K562 (cell line): ENCODE measurements at regions not wholly inside any gene's neighbourhood (a gene's known extent, or its start where the extent isn't known, plus 50 kb on each side); places are given as distances from the start of the nearest gene placed in this dataset.

ENCODE experiments used
- HDAC1 ChIP-seq, 2 experiments: fragments of 450-650 bp; IDR thresholded peaks; 2 replicates each; pipeline ENCODE4 v1.6.1; 2016 to 2017; ENCODE audit warnings: inconsistent platforms in 1 of 2, mild to moderate bottlenecking in 1 of 2, moderate library complexity in 1 of 2
- ZNF311 ChIP-seq: fragments of 250-450 bp; sonication (Bioruptor Pico); IDR thresholded peaks from 2 replicates; pipeline ENCODE4 v1.4.0; 2020; ENCODE audit warnings: mild to moderate bottlenecking, moderate library complexity
- ZNF395 ChIP-seq: fragments of 200-800 bp; sonication (Bioruptor generic); IDR thresholded peaks from 2 replicates; pipeline ENCODE4 v1.6.1; 2017; ENCODE audit warnings: missing genetic modification characterization, missing compliant biosample characterization
- TF ChIP-seq, protein P1 (sequence below): fragments of 450-650 bp; IDR thresholded peaks from 2 replicates; pipeline ENCODE4 v1.6.1; 2016
- TF ChIP-seq, protein P2 (sequence below): fragments of 250-450 bp; sonication (Bioruptor Pico); IDR thresholded peaks from 2 replicates; pipeline ENCODE4 v1.4.0; 2020
- TF ChIP-seq, protein P3 (sequence below): fragments of 250-450 bp; sonication (Bioruptor Pico); IDR thresholded peaks from 2 replicates; pipeline ENCODE4 v1.5.0; 2021; ENCODE audit warnings: mild to moderate bottlenecking, borderline replicate concordance
- TF ChIP-seq, protein P4 (sequence below): fragments of 200-600 bp; sonication (generic); IDR thresholded peaks from one replicate; pipeline ENCODE4 v1.6.1; 2012; ENCODE audit warnings: mild to moderate bottlenecking, low read depth, low read length, inconsistent platforms

DNA sequence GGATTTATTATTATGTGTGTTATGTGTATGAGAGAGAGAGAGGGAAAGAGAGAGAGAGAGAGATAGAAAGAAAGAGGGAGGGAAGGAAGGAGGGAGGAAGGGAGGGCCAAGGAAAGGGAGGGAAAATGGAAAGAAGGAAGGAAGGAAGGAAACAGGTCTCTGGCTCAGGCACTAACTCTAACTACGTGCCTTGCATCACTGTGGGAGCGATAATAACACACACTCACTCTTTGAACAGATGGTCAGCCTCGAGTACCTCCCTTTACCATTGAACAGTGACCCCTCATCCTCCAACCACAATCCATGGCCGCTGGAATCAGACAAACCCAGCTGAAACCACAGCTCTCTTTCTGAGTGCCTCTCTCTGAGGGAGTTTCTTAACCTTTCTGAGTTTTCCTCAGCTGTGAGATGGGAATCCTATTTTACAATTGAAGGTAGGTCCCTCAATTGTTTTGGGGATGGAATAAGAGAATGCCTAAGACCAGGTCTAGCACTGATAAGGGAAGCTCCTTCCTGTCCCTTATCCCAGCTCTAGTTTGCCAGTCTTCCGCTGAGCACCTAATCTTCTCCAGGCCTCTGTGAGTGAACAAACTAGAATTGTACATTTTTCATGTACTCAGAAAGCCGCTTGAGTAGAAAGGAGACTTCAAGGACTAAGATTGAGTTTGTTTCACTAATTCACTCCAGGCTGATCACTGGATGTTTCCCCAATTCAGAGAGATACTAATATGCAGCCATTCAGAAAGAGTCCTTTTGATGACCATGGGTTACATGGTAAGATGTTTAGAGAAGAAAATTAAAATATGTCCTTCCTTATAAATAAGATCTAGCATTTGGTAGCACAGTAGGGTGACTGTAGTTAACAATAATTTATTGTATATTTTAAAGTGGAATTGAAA is 62.8 kb downstream of the IRF2BP2 start (continued):
- TF ChIP-seq, protein P1, sequence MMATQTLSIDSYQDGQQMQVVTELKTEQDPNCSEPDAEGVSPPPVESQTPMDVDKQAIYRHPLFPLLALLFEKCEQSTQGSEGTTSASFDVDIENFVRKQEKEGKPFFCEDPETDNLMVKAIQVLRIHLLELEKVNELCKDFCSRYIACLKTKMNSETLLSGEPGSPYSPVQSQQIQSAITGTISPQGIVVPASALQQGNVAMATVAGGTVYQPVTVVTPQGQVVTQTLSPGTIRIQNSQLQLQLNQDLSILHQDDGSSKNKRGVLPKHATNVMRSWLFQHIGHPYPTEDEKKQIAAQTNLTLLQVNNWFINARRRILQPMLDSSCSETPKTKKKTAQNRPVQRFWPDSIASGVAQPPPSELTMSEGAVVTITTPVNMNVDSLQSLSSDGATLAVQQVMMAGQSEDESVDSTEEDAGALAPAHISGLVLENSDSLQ: no peak; the same call in none of the 2 replicates
- TF ChIP-seq, protein P2, sequence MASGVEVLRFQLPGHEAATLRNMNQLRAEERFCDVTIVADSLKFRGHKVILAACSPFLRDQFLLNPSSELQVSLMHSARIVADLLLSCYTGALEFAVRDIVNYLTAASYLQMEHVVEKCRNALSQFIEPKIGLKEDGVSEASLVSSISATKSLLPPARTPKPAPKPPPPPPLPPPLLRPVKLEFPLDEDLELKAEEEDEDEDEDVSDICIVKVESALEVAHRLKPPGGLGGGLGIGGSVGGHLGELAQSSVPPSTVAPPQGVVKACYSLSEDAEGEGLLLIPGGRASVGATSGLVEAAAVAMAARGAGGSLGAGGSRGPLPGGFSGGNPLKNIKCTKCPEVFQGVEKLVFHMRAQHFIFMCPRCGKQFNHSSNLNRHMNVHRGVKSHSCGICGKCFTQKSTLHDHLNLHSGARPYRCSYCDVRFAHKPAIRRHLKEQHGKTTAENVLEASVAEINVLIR (CRISPR knock-in tag): 0 out of 2 replicates have a peak, but pooled peaks have one; percentile 29
- peak in 1 of 2 experiments; percentile 92; a peak in 2 of 4 replicates for TF ChIP-seq HDAC1 (IDR thresholded peaks at IDR 0.05)
- TF ChIP-seq ZNF395 (CRISPR knock-in tag): peak; percentile 81
- TF ChIP-seq, protein P3, sequence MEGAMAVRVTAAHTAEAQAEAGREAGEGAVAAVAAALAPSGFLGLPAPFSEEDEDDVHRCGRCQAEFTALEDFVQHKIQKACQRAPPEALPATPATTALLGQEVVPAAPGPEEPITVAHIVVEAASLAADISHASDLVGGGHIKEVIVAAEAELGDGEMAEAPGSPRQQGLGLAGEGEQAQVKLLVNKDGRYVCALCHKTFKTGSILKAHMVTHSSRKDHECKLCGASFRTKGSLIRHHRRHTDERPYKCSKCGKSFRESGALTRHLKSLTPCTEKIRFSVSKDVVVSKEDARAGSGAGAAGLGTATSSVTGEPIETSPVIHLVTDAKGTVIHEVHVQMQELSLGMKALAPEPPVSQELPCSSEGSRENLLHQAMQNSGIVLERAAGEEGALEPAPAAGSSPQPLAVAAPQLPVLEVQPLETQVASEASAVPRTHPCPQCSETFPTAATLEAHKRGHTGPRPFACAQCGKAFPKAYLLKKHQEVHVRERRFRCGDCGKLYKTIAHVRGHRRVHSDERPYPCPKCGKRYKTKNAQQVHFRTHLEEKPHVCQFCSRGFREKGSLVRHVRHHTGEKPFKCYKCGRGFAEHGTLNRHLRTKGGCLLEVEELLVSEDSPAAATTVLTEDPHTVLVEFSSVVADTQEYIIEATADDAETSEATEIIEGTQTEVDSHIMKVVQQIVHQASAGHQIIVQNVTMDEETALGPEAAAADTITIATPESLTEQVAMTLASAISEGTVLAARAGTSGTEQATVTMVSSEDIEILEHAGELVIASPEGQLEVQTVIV (CRISPR knock-in tag): no peak
- TF ChIP-seq ZNF311 (CRISPR knock-in tag): peak; percentile 65; the same call in 1 of the 2 replicates
- TF ChIP-seq, protein P4, sequence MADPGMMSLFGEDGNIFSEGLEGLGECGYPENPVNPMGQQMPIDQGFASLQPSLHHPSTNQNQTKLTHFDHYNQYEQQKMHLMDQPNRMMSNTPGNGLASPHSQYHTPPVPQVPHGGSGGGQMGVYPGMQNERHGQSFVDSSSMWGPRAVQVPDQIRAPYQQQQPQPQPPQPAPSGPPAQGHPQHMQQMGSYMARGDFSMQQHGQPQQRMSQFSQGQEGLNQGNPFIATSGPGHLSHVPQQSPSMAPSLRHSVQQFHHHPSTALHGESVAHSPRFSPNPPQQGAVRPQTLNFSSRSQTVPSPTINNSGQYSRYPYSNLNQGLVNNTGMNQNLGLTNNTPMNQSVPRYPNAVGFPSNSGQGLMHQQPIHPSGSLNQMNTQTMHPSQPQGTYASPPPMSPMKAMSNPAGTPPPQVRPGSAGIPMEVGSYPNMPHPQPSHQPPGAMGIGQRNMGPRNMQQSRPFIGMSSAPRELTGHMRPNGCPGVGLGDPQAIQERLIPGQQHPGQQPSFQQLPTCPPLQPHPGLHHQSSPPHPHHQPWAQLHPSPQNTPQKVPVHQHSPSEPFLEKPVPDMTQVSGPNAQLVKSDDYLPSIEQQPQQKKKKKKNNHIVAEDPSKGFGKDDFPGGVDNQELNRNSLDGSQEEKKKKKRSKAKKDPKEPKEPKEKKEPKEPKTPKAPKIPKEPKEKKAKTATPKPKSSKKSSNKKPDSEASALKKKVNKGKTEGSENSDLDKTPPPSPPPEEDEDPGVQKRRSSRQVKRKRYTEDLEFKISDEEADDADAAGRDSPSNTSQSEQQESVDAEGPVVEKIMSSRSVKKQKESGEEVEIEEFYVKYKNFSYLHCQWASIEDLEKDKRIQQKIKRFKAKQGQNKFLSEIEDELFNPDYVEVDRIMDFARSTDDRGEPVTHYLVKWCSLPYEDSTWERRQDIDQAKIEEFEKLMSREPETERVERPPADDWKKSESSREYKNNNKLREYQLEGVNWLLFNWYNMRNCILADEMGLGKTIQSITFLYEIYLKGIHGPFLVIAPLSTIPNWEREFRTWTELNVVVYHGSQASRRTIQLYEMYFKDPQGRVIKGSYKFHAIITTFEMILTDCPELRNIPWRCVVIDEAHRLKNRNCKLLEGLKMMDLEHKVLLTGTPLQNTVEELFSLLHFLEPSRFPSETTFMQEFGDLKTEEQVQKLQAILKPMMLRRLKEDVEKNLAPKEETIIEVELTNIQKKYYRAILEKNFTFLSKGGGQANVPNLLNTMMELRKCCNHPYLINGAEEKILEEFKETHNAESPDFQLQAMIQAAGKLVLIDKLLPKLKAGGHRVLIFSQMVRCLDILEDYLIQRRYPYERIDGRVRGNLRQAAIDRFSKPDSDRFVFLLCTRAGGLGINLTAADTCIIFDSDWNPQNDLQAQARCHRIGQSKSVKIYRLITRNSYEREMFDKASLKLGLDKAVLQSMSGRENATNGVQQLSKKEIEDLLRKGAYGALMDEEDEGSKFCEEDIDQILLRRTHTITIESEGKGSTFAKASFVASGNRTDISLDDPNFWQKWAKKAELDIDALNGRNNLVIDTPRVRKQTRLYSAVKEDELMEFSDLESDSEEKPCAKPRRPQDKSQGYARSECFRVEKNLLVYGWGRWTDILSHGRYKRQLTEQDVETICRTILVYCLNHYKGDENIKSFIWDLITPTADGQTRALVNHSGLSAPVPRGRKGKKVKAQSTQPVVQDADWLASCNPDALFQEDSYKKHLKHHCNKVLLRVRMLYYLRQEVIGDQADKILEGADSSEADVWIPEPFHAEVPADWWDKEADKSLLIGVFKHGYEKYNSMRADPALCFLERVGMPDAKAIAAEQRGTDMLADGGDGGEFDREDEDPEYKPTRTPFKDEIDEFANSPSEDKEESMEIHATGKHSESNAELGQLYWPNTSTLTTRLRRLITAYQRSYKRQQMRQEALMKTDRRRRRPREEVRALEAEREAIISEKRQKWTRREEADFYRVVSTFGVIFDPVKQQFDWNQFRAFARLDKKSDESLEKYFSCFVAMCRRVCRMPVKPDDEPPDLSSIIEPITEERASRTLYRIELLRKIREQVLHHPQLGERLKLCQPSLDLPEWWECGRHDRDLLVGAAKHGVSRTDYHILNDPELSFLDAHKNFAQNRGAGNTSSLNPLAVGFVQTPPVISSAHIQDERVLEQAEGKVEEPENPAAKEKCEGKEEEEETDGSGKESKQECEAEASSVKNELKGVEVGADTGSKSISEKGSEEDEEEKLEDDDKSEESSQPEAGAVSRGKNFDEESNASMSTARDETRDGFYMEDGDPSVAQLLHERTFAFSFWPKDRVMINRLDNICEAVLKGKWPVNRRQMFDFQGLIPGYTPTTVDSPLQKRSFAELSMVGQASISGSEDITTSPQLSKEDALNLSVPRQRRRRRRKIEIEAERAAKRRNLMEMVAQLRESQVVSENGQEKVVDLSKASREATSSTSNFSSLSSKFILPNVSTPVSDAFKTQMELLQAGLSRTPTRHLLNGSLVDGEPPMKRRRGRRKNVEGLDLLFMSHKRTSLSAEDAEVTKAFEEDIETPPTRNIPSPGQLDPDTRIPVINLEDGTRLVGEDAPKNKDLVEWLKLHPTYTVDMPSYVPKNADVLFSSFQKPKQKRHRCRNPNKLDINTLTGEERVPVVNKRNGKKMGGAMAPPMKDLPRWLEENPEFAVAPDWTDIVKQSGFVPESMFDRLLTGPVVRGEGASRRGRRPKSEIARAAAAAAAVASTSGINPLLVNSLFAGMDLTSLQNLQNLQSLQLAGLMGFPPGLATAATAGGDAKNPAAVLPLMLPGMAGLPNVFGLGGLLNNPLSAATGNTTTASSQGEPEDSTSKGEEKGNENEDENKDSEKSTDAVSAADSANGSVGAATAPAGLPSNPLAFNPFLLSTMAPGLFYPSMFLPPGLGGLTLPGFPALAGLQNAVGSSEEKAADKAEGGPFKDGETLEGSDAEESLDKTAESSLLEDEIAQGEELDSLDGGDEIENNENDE: no peak
